Vagina (tissue), 2 donors: ENCODE measurements at regions not wholly inside any gene's neighbourhood (a gene's known extent, or its start where the extent isn't known, plus 50 kb on each side); places are given as distances from the start of the nearest gene placed in this dataset.

Experiments used
- POLR2A ChIP-seq, 2 donors: fragments of 450-650 bp; IDR thresholded peaks; one replicate each; pipeline ENCODE4 v1.6.1; 2017; ENCODE audit warnings: antibody characterized with exemption in 2 of 2, mild to moderate bottlenecking in 2 of 2, moderate library complexity in 2 of 2
- POLR2AphosphoS5 ChIP-seq, 2 donors: sonication (generic); formaldehyde crosslinking; IDR thresholded peaks; one replicate each; pipeline ENCODE4 v1.9.0; 2017; ENCODE audit warnings: antibody characterized with exemption in 2 of 2, mild to moderate bottlenecking in 2 of 2, low read depth in 1 of 2; ENCODE audit not compliant: insufficient read depth in 1 of 2
- TF ChIP-seq, protein P1 (sequence below), 3 experiments: fragments of 450-650 bp in 2 of 3; fragments of 200-600 bp in 1 of 3; sonication (generic) in 1 of 3; IDR thresholded peaks; one replicate each; pipeline ENCODE4 v1.5.1; 2017 to 2019; ENCODE audit warnings: antibody characterized with exemption in 3 of 3, mild to moderate bottlenecking in 2 of 3, moderate library complexity in 2 of 3

DNA sequence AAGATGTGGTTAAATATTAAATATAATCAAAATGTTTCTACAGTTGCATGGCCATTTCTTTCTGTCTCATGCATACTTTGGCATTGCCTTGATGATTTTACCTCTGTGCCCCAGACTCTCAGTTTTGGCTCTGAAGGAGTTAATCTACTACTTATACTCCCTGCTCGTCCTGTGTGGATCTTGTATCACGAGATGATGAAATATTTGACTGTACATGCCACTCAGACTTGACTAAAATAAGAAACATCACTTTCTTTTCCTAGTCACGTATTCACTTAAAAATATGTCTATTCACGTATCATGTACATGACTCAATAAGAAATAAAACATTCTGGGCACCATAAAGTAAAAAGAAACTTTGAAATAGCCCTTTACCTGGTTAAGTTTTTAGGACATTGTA, 397.7 kb downstream of the RFPL4B start:
- TF ChIP-seq, protein P1, sequence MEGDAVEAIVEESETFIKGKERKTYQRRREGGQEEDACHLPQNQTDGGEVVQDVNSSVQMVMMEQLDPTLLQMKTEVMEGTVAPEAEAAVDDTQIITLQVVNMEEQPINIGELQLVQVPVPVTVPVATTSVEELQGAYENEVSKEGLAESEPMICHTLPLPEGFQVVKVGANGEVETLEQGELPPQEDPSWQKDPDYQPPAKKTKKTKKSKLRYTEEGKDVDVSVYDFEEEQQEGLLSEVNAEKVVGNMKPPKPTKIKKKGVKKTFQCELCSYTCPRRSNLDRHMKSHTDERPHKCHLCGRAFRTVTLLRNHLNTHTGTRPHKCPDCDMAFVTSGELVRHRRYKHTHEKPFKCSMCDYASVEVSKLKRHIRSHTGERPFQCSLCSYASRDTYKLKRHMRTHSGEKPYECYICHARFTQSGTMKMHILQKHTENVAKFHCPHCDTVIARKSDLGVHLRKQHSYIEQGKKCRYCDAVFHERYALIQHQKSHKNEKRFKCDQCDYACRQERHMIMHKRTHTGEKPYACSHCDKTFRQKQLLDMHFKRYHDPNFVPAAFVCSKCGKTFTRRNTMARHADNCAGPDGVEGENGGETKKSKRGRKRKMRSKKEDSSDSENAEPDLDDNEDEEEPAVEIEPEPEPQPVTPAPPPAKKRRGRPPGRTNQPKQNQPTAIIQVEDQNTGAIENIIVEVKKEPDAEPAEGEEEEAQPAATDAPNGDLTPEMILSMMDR (IDR thresholded peaks at IDR 0.05) = no peak
- TF ChIP-seq POLR2A (IDR thresholded peaks at IDR 0.05) = no peak
- no peak for TF ChIP-seq POLR2AphosphoS5 (IDR thresholded peaks at IDR 0.05; ENCODE audit: insufficient read depth in 1 of 2, low read depth in 1 of 2)
